Activated T-helper 17 cell treated with anti-CD3 and anti-CD28 coated beads, Interleukin-2, amount 50 U/mL, for 72 hours (primary cell): ENCODE measurements at regions not wholly inside any gene's neighbourhood (a gene's known extent, or its start where the extent isn't known, plus 50 kb on each side); places are given as distances from the start of the nearest gene placed in this dataset.

ENCODE experiments used
- ATAC-seq: fragments of 150-1000 bp; cut with Tn5 transposase; replicated peaks from 2 replicates; pipeline ENCODE4 v1.10.0; 2021; ENCODE audit warnings: mild to moderate bottlenecking, moderate library complexity
- H3K27ac Mint-ChIP-seq: one replicate; pipeline ENCODE4 v1.8.0; 2022; ENCODE audit warnings: mixed read lengths
- H3K27me3 Mint-ChIP-seq: one replicate; pipeline ENCODE4 v1.8.0; 2022; ENCODE audit warnings: mixed read lengths
- H3K36me3 Mint-ChIP-seq: one replicate; pipeline ENCODE4 v1.8.0; 2022; ENCODE audit warnings: low read depth, mild to moderate bottlenecking, mixed read lengths
- H3K4me1 Mint-ChIP-seq: one replicate; pipeline ENCODE4 v1.8.0; 2022; ENCODE audit warnings: mixed read lengths
- H3K4me3 Mint-ChIP-seq: one replicate; pipeline ENCODE4 v1.8.0; 2022; ENCODE audit warnings: mild to moderate bottlenecking, mixed read lengths
- H3K9me3 Mint-ChIP-seq: one replicate; pipeline ENCODE4 v1.8.0; 2022; ENCODE audit warnings: mixed read lengths

DNA sequence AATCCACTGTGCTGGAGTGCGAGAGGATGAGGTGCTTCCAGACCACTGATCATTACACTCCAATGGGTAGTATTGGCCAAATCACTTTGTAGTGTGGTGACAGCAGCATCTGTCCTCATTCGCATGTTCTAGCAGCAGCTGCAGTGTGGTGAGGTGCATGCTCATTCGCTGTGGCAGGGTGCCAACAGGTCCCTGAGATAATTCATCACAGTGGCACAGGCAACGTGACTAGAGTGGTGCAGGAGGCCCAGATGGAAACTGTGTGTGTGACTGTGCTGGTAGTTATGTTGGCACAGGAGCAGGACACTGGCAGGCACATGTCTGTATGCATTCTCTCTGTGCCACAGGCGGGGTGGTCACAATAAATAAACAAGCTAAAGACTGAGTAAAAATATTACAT is 329.5 kb upstream of the SYT4 start:
- no peak for ATAC-seq
- Mint-ChIP-seq H3K27me3 (no peaks in the 10 kb centered on the region), H3K9me3 (peaks cover 16% of the 10 kb centered on the region), H3K36me3 (no peaks in the 10 kb centered on the region), H3K4me3 (no peak overlapping the region), H3K27ac (no peak overlapping the region), H3K4me1 (no peaks in the 10 kb centered on the region)

DNA sequence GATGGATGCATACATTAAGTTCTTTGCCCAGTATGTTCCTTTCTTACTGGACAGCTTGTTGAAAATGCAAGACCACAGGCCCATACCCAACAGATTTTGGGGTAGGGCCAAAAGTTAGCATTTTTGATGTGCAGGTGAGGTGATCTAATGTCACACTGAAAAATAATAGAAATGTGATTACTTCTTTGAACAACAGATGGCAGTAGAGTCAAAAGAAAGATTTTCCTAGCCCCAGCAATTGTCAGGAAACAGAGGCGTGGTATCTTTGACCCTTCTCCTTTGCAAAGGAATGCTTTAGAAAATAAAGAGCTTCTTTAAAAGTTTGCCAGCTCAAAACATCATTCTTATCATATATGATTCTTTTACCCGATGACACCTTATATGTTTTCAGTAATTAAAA is 343.6 kb upstream of the SYT4 start:
- Mint-ChIP-seq H3K27me3 (no peaks in the 10 kb centered on the region), H3K4me3 (no peak overlapping the region), H3K9me3 (no peaks in the 10 kb centered on the region), H3K4me1 (no peaks in the 10 kb centered on the region), H3K27ac (no peak overlapping the region), H3K36me3 (no peaks in the 10 kb centered on the region)
- ATAC-seq = no peak

DNA sequence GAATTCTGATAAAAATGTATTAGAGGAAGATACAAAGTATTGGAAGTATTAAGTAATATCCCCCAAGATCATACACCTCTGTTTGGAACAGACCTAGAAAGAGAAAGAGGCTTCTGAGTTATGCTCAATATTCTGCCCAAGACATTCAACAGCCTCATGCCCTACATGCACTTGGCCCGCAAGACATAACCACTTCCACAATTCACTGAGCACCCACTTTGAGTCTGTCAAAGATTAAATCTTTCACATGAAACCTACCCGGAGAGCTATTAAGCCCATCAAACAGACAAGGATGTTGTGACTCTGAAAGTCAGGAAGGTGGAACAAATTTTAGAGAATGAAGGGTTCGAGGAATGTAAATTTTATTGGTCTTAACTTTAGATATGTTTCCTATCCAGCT is 344.7 kb upstream of the SYT4 start:
- no peak for ATAC-seq
- Mint-ChIP-seq H3K4me3 (no peak overlapping the region), H3K9me3 (no peaks in the 10 kb centered on the region)

DNA sequence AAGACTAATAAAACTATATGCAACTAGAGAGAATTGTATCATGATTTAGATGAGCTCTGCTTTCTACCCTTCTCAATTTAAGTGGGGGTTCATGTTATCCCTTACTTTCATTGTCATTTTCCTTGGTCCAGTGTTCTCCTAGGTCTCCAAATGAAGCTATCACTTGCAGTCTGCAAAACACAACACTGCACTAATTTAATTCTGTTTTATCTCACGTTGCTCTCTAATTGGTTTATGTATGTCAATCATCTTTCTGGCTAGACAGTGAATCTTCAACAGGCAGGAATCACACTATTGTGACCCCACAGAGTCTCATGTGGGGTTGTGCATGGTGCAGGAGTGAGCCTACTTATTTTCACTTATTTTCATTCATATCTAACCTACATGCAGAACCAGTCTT is 348.3 kb upstream of the SYT4 start:
- Mint-ChIP-seq H3K27ac (no peak overlapping the region), H3K4me1 (no peaks in the 10 kb centered on the region), H3K4me3 (no peak overlapping the region), H3K9me3 (no peaks in the 10 kb centered on the region), H3K36me3 (no peaks in the 10 kb centered on the region), H3K27me3 (no peaks in the 10 kb centered on the region)
- no peak for ATAC-seq

More for the DNA sequence above, 344.7 kb upstream of the SYT4 start:
- H3K4me1 Mint-ChIP-seq = no peaks in the 10 kb centered on the region
- H3K36me3 Mint-ChIP-seq = no peaks in the 10 kb centered on the region
- H3K27ac Mint-ChIP-seq = no peak overlapping the region
- no peaks in the 10 kb centered on the region for H3K27me3 Mint-ChIP-seq

DNA sequence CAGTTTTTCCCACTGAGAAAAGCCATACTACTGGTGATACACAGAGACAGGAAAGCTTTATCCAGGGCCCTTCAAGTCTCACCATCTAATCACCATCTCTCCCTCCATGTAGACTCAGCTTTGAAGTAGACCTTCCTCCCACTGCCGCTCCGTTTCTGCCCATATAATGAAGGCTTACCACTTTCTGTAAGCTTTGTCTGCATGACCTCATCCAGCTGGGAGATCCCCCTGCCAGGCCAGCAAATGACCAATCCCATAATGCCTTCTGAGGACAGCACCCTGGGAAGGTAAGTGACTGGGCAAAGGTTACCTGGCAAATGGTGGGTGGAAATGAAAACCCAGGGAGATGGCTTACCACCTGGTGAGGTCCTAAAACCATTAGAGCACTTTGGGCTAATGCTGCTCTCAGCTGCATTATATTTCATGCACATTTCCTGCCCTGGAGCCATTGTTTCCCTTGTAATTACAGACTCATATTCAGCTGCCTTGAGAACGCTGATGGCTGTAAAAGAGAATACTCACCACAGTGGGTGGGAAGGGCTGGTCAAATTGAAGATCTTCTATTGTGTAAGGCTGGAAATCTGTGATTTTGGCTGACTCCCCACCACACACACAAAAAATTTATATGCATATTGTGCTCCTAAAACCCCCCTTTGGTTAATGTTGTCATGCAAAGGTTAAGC is 350.7 kb upstream of the SYT4 start:
- Mint-ChIP-seq H3K27ac (no peak overlapping the region), H3K36me3 (no peaks in the 10 kb centered on the region), H3K9me3 (no peaks in the 10 kb centered on the region), H3K4me1 (no peaks in the 10 kb centered on the region), H3K4me3 (no peak overlapping the region), H3K27me3 (no peaks in the 10 kb centered on the region)
- ATAC-seq = no peak

DNA sequence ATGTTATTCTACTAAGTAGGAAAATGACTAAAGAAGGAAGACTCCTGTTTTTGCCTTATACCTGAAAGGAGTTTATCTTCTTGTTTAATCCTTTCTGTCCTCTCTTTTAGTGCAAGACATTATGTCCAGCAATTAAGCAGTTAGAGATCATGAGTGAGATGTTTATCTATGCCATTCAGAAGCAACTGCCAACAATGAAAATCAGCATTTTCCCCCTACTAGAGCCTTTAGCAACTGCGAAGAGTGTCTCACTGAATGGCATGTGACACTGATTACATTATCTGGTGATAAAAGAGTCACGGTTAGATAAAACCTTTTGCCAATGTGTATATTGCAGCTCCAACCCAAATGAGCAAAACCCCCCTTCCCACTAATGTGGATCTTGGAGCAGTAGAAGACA is 357.7 kb upstream of the SYT4 start:
- no peak overlapping the region for H3K4me3 Mint-ChIP-seq
- no peak overlapping the region for H3K27ac Mint-ChIP-seq
- H3K27me3 Mint-ChIP-seq = no peaks in the 10 kb centered on the region
- peaks cover 6% of the 10 kb centered on the region for H3K9me3 Mint-ChIP-seq
- no peak for ATAC-seq
- H3K36me3 Mint-ChIP-seq = no peaks in the 10 kb centered on the region
- H3K4me1 Mint-ChIP-seq = no peaks in the 10 kb centered on the region

DNA sequence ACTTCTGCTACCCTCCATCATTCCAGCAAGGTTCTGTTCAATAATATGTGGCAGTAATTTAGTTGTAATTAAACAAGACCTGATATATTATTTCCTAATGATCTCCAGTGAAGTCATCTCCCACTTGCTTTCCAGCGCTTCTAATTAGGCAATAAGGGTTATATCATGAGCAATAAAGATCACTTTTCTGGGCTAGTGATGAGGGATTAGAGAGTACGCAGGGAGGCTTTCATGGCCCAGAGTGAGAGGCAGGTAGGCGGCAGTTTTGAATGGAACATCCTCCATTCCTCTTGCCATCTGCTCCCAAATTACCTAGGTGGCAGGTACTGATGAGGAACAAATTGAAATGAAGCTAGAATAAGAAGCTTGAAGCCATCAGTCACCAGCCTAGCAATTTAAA is 358.1 kb upstream of the SYT4 start:
- H3K4me1 Mint-ChIP-seq = no peaks in the 10 kb centered on the region
- ATAC-seq = no peak
- H3K27me3 Mint-ChIP-seq = no peaks in the 10 kb centered on the region
- H3K4me3 Mint-ChIP-seq = no peak overlapping the region
- H3K27ac Mint-ChIP-seq = no peak overlapping the region
- H3K36me3 Mint-ChIP-seq = no peaks in the 10 kb centered on the region
- peaks cover 8% of the 10 kb centered on the region for H3K9me3 Mint-ChIP-seq

DNA sequence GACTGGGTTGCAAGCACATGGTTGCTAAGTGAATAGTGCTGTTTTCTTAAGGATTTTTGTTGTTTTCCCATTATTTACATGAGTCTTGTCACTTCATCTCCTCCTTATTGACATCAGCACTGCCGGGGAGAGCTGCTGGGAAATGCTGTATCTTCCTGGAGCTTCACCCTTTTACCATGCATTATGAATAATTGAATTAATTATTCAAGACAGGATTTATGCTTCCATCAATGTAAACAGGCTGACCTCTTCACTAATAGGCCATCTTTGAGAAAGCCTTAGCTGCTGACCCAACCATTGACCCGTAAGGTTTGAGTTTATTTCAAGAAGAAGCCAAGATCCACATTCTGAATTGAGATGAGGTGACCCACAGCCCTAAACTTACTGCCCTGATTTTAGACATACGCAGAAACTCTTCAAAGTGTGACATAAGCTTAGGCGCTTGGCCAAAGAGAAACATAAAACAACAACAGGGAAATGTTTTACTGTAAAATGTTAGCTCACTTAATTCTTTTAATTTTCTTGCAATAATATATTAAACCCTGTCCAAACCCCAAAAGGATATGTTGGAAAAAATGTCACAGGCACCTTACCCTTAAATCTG is 365.5 kb upstream of the SYT4 start:
- ATAC-seq = no peak
- Mint-ChIP-seq H3K9me3 (peaks cover 12% of the 10 kb centered on the region), H3K27ac (no peak overlapping the region), H3K36me3 (no peaks in the 10 kb centered on the region), H3K4me3 (no peak overlapping the region), H3K4me1 (no peaks in the 10 kb centered on the region), H3K27me3 (no peaks in the 10 kb centered on the region)

DNA sequence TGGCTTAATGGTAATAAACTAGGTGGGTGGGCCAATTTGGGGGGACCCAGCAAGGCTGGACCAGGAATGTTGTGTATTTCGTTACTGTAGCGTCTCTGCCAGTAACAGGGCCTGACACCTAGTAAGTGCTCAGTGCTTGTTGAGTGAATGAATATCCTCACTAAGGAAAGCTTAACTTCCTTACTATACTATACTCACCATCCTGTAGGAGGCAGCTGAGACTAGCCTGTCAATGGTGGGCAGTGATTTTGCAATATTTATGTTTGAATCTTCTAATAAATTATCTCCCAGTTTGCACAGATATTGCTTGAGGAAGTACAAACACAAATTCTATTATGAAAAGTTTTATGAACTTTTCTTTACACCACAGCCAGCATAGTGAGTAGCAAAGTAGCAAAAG is 370.7 kb upstream of the SYT4 start:
- H3K27ac Mint-ChIP-seq = no peak overlapping the region
- H3K4me3 Mint-ChIP-seq = no peak overlapping the region
- no peaks in the 10 kb centered on the region for H3K36me3 Mint-ChIP-seq
- H3K27me3 Mint-ChIP-seq = no peaks in the 10 kb centered on the region
- ATAC-seq = no peak
- H3K4me1 Mint-ChIP-seq = no peaks in the 10 kb centered on the region
- H3K9me3 Mint-ChIP-seq = no peaks in the 10 kb centered on the region

DNA sequence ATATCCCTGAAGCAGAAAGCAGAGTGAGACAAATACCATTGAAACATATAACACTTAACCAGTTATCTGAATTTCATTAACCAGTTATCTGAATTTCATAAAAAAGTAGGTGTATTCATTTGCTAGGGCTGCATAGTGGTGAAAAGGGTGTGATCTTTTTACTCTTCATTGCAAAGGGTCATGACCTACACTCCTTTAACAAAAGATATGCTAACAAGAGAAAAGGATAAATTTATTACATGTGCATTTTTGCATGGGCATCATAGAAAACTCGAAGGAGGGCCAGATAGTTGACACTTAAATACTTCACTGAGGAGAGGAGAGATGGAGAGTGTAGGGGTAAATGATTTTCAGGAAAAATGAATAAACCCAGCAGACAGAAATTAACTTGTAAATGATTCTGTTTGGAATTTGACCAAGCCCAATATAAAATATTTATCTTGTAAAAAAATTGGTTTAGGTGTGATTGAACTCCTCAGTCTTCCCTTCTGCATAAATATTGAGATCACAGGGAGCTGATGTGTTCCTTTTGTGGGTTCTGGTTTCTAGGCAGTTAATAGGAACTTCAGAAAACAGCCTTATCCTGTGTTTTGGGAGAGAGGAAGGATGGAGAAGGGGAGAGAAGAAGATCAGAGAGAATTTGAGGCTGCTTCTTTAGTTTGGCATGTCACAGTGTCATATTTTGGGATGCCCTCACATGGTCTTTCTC is 372.5 kb upstream of the SYT4 start:
- Mint-ChIP-seq H3K36me3 (no peaks in the 10 kb centered on the region), H3K4me1 (no peaks in the 10 kb centered on the region), H3K27me3 (no peaks in the 10 kb centered on the region), H3K27ac (no peak overlapping the region), H3K9me3 (peaks cover 5% of the 10 kb centered on the region), H3K4me3 (no peak overlapping the region)
- ATAC-seq = no peak

DNA sequence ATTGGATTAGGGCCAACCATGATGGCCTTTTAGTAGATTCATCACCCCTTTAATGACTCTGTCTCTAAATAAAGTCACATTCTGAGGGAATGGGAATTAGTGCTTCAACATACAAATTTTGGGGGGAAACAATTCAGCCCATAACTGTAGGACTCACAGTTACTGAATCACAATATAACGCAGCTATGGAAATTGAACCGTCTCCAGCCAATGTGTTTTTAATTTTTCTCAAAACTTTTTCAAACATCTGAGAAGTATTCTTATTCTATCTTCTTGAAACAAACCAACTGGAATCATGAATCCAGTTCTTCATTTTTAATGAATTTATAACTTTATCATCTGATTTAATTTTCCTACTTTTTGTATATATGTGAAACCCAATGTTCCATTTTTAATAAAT is 373.1 kb upstream of the SYT4 start:
- Mint-ChIP-seq H3K4me3 (no peak overlapping the region), H3K36me3 (no peaks in the 10 kb centered on the region), H3K27ac (no peak overlapping the region), H3K9me3 (peaks cover 6% of the 10 kb centered on the region), H3K4me1 (no peaks in the 10 kb centered on the region), H3K27me3 (no peaks in the 10 kb centered on the region)
- ATAC-seq = no peak

DNA sequence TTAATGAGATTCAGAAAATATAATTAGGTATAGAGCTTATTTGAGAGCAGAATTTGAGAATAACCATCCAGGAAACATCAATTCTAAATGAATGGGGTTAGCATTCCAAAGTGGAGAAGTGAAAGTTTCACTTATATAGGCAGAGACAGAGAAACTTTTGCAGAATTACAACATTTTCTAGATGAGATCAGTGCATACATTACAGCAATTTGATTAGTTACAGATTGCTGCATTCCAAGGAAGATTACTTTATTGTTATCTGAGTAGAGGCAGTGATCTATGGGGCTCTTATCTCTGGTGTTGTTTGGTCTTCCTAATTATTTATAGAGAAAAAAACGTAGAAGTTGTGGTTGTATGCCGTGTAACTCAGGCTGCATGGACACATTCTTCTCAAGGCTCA is 373.8 kb upstream of the SYT4 start:
- Mint-ChIP-seq H3K4me1 (no peaks in the 10 kb centered on the region), H3K36me3 (no peaks in the 10 kb centered on the region), H3K27ac (no peak overlapping the region), H3K9me3 (peaks cover 6% of the 10 kb centered on the region), H3K27me3 (no peaks in the 10 kb centered on the region), H3K4me3 (no peak overlapping the region)
- ATAC-seq = no peak

DNA sequence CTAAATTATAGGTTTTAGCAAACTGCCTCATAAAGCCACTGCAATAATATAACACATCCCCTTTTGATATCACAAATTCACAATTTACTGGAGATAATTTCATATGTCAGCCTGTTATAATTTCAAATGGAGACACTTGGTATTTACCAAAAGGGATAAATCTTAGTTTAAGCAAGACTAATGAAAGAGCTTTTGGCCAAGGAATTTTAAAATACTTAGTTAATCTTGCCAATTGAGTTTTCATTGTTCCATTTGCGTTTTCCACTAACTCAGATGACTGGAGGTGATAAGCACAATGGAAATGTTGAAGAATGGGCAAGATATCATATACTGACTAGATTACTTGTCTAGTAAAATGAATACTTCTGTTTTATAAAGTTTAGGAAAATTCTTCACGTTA is 379.3 kb upstream of the SYT4 start:
- H3K27me3 Mint-ChIP-seq = no peaks in the 10 kb centered on the region
- no peak overlapping the region for H3K4me3 Mint-ChIP-seq
- no peak for ATAC-seq
- H3K4me1 Mint-ChIP-seq = no peaks in the 10 kb centered on the region
- H3K27ac Mint-ChIP-seq = no peak overlapping the region
- no peaks in the 10 kb centered on the region for H3K36me3 Mint-ChIP-seq
- peaks cover 10% of the 10 kb centered on the region for H3K9me3 Mint-ChIP-seq

DNA sequence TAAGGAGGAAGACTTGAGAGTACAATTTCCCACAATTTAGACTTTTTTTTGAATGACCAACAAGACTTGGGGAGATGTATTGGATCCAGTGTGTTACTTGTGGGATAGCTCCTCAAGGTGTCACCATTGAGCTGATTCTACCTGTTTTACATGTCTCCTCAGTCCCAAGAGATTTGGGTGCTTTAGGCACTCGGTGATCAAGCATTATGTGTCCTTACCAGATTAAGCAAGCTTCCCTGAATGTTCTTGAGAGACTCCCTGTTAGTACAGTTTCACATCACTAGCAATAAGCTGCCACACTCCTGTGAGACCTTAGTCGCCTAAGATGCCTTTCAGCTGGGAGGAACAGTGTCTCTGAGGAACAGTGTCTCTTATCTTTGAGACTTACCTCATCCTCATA is 384.3 kb upstream of the SYT4 start:
- Mint-ChIP-seq H3K27me3 (no peaks in the 10 kb centered on the region), H3K36me3 (no peaks in the 10 kb centered on the region), H3K4me3 (no peak overlapping the region), H3K4me1 (no peaks in the 10 kb centered on the region), H3K27ac (no peak overlapping the region), H3K9me3 (peaks cover under 1% of the 10 kb centered on the region)
- no peak for ATAC-seq

DNA sequence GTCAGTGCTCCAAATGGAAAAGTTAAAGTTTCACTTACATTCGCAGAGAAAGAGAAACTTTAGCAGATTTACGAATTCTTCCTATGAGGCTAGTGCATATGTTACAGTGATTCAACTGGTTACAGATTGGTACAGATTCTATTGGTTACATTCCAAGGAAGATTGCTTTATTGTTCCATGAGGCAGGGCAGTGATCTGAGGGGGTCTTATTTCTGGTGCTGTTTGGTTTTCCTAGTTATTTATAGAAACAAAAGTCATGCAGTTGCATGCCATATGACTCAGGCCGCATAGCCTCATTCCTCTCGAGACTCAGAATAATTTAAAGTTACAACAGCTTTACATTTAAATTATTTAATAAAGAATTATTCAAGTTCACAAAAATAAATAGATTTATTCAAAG is 385.4 kb upstream of the SYT4 start:
- ATAC-seq = no peak
- no peaks in the 10 kb centered on the region for H3K36me3 Mint-ChIP-seq
- H3K4me3 Mint-ChIP-seq = no peak overlapping the region
- H3K4me1 Mint-ChIP-seq = no peaks in the 10 kb centered on the region
- H3K27ac Mint-ChIP-seq = no peak overlapping the region
- H3K9me3 Mint-ChIP-seq = no peaks in the 10 kb centered on the region
- no peaks in the 10 kb centered on the region for H3K27me3 Mint-ChIP-seq
